ENCODE measurements at regions not wholly inside any gene's neighbourhood (a gene's known extent, or its start where the extent isn't known, plus 50 kb on each side); places are given as distances from the start of the nearest gene placed in this dataset.

- no peak for TF ChIP-seq CTCF (IDR thresholded peaks at IDR 0.05; ENCODE audit: extremely low read depth in 1 of 2, insufficient read depth in 1 of 2, low read depth in 1 of 2, low read length in 2 of 2)
- TF ChIP-seq POLR2A (IDR thresholded peaks at IDR 0.05; ENCODE audit: low read depth, low read length) = no peak
Observed at GRCh38 chr5:110096419-110096818, 406.7 kb downstream of the MAN2A1 start.

Data from endothelial cell of umbilical vein (primary cell).